Astrocyte (in vitro differentiated cells and primary cell): ENCODE measurements at regions not wholly inside any gene's neighbourhood (a gene's known extent, or its start where the extent isn't known, plus 50 kb on each side); places are given as distances from the start of the nearest gene placed in this dataset.

Experiments
- DNase-seq: peaks from one replicate; pipeline ENCODE4 v3.0.0-alpha.2; 2010; ENCODE audit warnings: low read depth
- FAIRE-seq: peaks from 2 replicates; lab custom pipeline; 2011; peaks lifted over from hg19 to GRCh38; lab: Jason Lieb, UNC
- H2AFZ ChIP-seq: 2 replicates; pipeline ENCODE4 v1.6.0; 2012; ENCODE audit warnings: low read depth, low read length, inconsistent platforms
- H3K27ac ChIP-seq: 2 replicates; pipeline ENCODE4 v1.5.1; 2011; ENCODE audit warnings: low read depth, low read length, inconsistent platforms
- H3K27me3 ChIP-seq: 2 replicates; pipeline ENCODE4 v1.6.0; 2011; ENCODE audit warnings: low read length, inconsistent platforms; ENCODE audit not compliant: insufficient read depth
- H3K36me3 ChIP-seq: 2 replicates; pipeline ENCODE4 v1.5.1; 2011; ENCODE audit warnings: low read length, inconsistent platforms; ENCODE audit not compliant: insufficient read depth
- H3K4me1 ChIP-seq: 2 replicates; pipeline ENCODE4 v1.5.1; 2011; ENCODE audit warnings: low read length, inconsistent platforms; ENCODE audit not compliant: insufficient read depth
- H3K4me2 ChIP-seq: 2 replicates; pipeline ENCODE4 v1.6.0; 2012; ENCODE audit warnings: low read length, inconsistent platforms
- H3K4me3 ChIP-seq: 2 replicates; pipeline ENCODE4 v1.5.1; 2011; ENCODE audit warnings: low read depth, mild to moderate bottlenecking, low read length, inconsistent platforms; ENCODE audit not compliant: insufficient read depth
- H3K79me2 ChIP-seq: 2 replicates; pipeline ENCODE4 v1.6.0; 2012; ENCODE audit warnings: mild to moderate bottlenecking, low read length, inconsistent platforms; ENCODE audit not compliant: insufficient read depth
- H3K9ac ChIP-seq: 2 replicates; pipeline ENCODE4 v1.6.0; 2012; ENCODE audit warnings: mild to moderate bottlenecking, low read length, inconsistent platforms
- H3K9me3 ChIP-seq: 2 replicates; pipeline ENCODE4 v1.5.1; 2012; ENCODE audit warnings: low read depth, mild to moderate bottlenecking, low read length, inconsistent platforms; ENCODE audit not compliant: insufficient read depth
- H4K20me1 ChIP-seq: 2 replicates; pipeline ENCODE4 v1.6.0; 2012; ENCODE audit warnings: low read length, inconsistent platforms; ENCODE audit not compliant: insufficient read depth
- H3K27ac Mint-ChIP-seq: one replicate; pipeline ENCODE4 v1.8.0; 2021; ENCODE audit warnings: mild to moderate bottlenecking, mixed read lengths; ENCODE audit not compliant: unreplicated experiment
- H3K27me3 Mint-ChIP-seq: one replicate; pipeline ENCODE4 v1.8.0; 2021; ENCODE audit warnings: low read depth, mixed read lengths; ENCODE audit not compliant: unreplicated experiment
- H3K36me3 Mint-ChIP-seq: one replicate; pipeline ENCODE4 v1.8.0; 2021; ENCODE audit warnings: low read depth, mixed read lengths; ENCODE audit not compliant: unreplicated experiment
- H3K4me1 Mint-ChIP-seq: one replicate; pipeline ENCODE4 v1.8.0; 2021; ENCODE audit warnings: low read depth, mixed read lengths; ENCODE audit not compliant: unreplicated experiment
- H3K4me3 Mint-ChIP-seq: one replicate; pipeline ENCODE4 v1.8.0; 2021; ENCODE audit warnings: mild to moderate bottlenecking, moderate library complexity, mixed read lengths; ENCODE audit not compliant: unreplicated experiment
- H3K9me3 Mint-ChIP-seq: one replicate; pipeline ENCODE4 v1.8.0; 2021; ENCODE audit warnings: mild to moderate bottlenecking, mixed read lengths; ENCODE audit not compliant: unreplicated experiment
- CTCF ChIP-seq: IDR thresholded peaks from 2 replicates; pipeline ENCODE4 v1.5.1; 2011; ENCODE audit warnings: low read depth, mild to moderate bottlenecking, inconsistent platforms, low read length, moderate library complexity; ENCODE audit not compliant: insufficient read depth
- EZH2 ChIP-seq: IDR thresholded peaks from 2 replicates; pipeline ENCODE4 v1.6.1; 2012; ENCODE audit warnings: mild to moderate bottlenecking, low read length, inconsistent platforms; ENCODE audit not compliant: insufficient read depth

DNA sequence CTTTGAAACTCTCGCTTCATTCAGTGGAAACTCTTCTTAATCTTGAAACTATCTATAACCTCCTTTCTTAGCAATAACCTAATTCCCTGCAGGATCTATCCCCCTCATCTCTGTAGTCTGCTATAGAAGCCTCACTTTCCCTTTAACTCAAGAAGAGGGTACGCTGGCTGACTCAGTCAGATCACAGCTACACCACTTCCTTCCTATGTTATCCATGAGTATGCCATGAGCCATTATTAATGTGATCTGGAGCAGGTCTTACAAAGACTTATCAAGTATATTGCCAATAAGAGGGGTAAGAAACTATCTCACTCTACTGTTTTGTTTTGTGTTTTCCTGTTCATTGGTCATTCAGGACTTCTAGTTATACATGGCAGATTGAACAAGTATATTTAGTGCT lies 165.3 kb downstream of the PJA1 start:
- no peak overlapping the region for H3K4me3 Mint-ChIP-seq
- H3K27ac Mint-ChIP-seq: no peak overlapping the region
- peaks cover 7% of the 10 kb centered on the region for H3K9me3 Mint-ChIP-seq
- Histone ChIP-seq H3K79me2 (no peaks in the 10 kb centered on the region), H4K20me1 (no peaks in the 10 kb centered on the region), H3K9me3 (no peaks in the 10 kb centered on the region), H3K4me1 (peaks cover 20% of the 10 kb centered on the region), H3K27ac (no peak overlapping the region), H3K4me3 (no peak overlapping the region), H3K9ac (no peak overlapping the region), H2AFZ (no peak overlapping the region), H3K27me3 (no peaks in the 10 kb centered on the region), H3K36me3 (no peaks in the 10 kb centered on the region), H3K4me2 (peak overlapping the region; percentile 39)
- no peaks in the 10 kb centered on the region for H3K4me1 Mint-ChIP-seq
- peaks cover 12% of the 10 kb centered on the region for H3K27me3 Mint-ChIP-seq
- no peak for DNase-seq
- TF ChIP-seq CTCF (no peak), EZH2 (no peak)
- H3K36me3 Mint-ChIP-seq: no peaks in the 10 kb centered on the region
- FAIRE-seq: peak; percentile 91

- no peak overlapping the region for H3K9ac ChIP-seq
- H4K20me1 ChIP-seq: no peaks in the 10 kb centered on the region
- Mint-ChIP-seq H3K36me3 (no peaks in the 10 kb centered on the region), H3K4me1 (no peaks in the 10 kb centered on the region), H3K9me3 (peaks cover 7% of the 10 kb centered on the region), H3K4me3 (no peak overlapping the region), H3K27me3 (peaks cover 12% of the 10 kb centered on the region), H3K27ac (no peak overlapping the region)
- H3K36me3 ChIP-seq: no peaks in the 10 kb centered on the region
- TF ChIP-seq EZH2: no peak
- TF ChIP-seq CTCF: no peak
- no peaks in the 10 kb centered on the region for H3K79me2 ChIP-seq
- H3K27ac ChIP-seq: no peak overlapping the region
- FAIRE-seq (no peak), DNase-seq (peak; percentile 41)
- no peak overlapping the region for H2AFZ ChIP-seq
- no peak overlapping the region for H3K4me3 ChIP-seq
- H3K27me3 ChIP-seq: no peaks in the 10 kb centered on the region
- peaks cover 20% of the 10 kb centered on the region for H3K4me1 ChIP-seq
- no peaks in the 10 kb centered on the region for H3K9me3 ChIP-seq
- H3K4me2 ChIP-seq: peak overlapping the region; percentile 39
Measured at GRCh38 chrX:68999356-68999755, 165.9 kb downstream of the PJA1 start.

DNA sequence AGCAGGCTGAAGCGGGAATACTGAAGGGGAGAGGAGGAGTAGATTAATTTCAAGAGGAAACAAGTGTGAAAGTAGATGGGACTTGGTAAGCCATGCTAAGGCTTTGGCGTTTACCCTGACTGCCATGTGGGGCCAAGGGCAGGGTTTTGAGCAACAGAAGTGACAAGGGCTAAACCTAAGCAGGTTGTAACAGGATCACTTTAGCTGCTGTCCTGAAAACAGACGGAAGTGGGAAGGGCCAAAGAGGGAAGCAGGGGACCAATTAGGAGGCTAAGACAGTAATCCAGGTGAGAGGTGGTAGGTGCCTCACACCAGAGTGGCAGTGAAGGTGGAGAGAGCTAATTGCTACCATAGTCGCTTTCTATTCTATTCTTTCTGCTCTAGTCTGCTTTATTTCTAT lies 166.5 kb downstream of the PJA1 start:
- Mint-ChIP-seq H3K27ac (no peak overlapping the region), H3K27me3 (peaks cover 12% of the 10 kb centered on the region), H3K9me3 (peaks cover 7% of the 10 kb centered on the region), H3K4me3 (no peak overlapping the region), H3K36me3 (no peaks in the 10 kb centered on the region), H3K4me1 (no peaks in the 10 kb centered on the region)
- TF ChIP-seq EZH2 (no peak), CTCF (no peak)
- H3K4me2 ChIP-seq: no peak overlapping the region
- peaks cover 20% of the 10 kb centered on the region for H3K4me1 ChIP-seq
- no peaks in the 10 kb centered on the region for H3K27me3 ChIP-seq
- H3K4me3 ChIP-seq: no peak overlapping the region
- H3K36me3 ChIP-seq: no peaks in the 10 kb centered on the region
- no peaks in the 10 kb centered on the region for H3K79me2 ChIP-seq
- no peak overlapping the region for H3K27ac ChIP-seq
- H3K9ac ChIP-seq: no peak overlapping the region
- FAIRE-seq (no peak), DNase-seq (no peak)
- H3K9me3 ChIP-seq: no peaks in the 10 kb centered on the region
- no peaks in the 10 kb centered on the region for H4K20me1 ChIP-seq
- no peak overlapping the region for H2AFZ ChIP-seq
